K562 (cell line): ENCODE measurements at regions not wholly inside any gene's neighbourhood (a gene's known extent, or its start where the extent isn't known, plus 50 kb on each side); places are given as distances from the start of the nearest gene placed in this dataset.

Experiments
- CBFB ChIP-seq: sonication (generic); formaldehyde crosslinking; IDR thresholded peaks from 2 replicates; pipeline ENCODE4 v1.4.0; 2020; ENCODE audit warnings: mild to moderate bottlenecking, missing genetic modification reagents
- CEBPZ ChIP-seq: fragments of 150-350 bp; IDR thresholded peaks from 2 replicates; pipeline ENCODE4 v1.6.1; 2014; ENCODE audit warnings: low read depth, mild to moderate bottlenecking, low read length, borderline replicate concordance
- CHD7 ChIP-seq: fragments of 200-600 bp; sonication (generic); IDR thresholded peaks from one replicate; pipeline ENCODE4 v1.6.1; 2012; ENCODE audit warnings: mild to moderate bottlenecking, low read depth, low read length, inconsistent platforms
- CREB3 ChIP-seq: fragments of 450-650 bp; conservative IDR thresholded peaks from 2 replicates; pipeline ENCODE4 v1.6.1; 2016; ENCODE audit warnings: missing genetic modification characterization, low read depth, mild to moderate bottlenecking, missing compliant biosample characterization, moderate library complexity
- CREM ChIP-seq: IDR thresholded peaks from 2 replicates; pipeline ENCODE4 v1.6.1; 2014; ENCODE audit warnings: antibody characterized with exemption, low read depth
- EGR1 ChIP-seq: fragments of 450-650 bp; conservative IDR thresholded peaks from 2 replicates; pipeline ENCODE4 v1.6.1; 2017; ENCODE audit warnings: mild to moderate bottlenecking
- FOXK2 ChIP-seq, 2 experiments: fragments of 450-650 bp; IDR thresholded peaks in 1 of 2; conservative IDR thresholded peaks in 1 of 2; 2 replicates each; pipeline ENCODE4 v1.6.1; 2016; ENCODE audit warnings: low read depth in 2 of 2, mild to moderate bottlenecking in 1 of 2
- JUNB ChIP-seq: fragments of 450-650 bp; formaldehyde crosslinking; conservative IDR thresholded peaks from 2 replicates; pipeline ENCODE4 v1.4.0; 2020; ENCODE audit warnings: mild to moderate bottlenecking
- NFIC ChIP-seq: fragments of 450-650 bp; IDR thresholded peaks from 2 replicates; pipeline ENCODE4 v1.6.1; 2017; ENCODE audit warnings: mild to moderate bottlenecking, inconsistent platforms
- PCBP2 ChIP-seq: fragments of 200-400 bp; formaldehyde crosslinking; IDR thresholded peaks from 2 replicates; pipeline ENCODE4 v1.6.1; 2018; ENCODE audit warnings: low read length, low read depth, mild to moderate bottlenecking, moderate library complexity; ENCODE audit not compliant: poor library complexity, severe bottlenecking
- SMARCB1 ChIP-seq: IDR thresholded peaks from 2 replicates; pipeline ENCODE4 v1.6.1; 2011; ENCODE audit warnings: improper control_type of control experiment, low read depth; ENCODE audit not compliant: insufficient read length
- ZNF146 ChIP-seq: IDR thresholded peaks from one replicate; pipeline ENCODE4 v1.6.1; 2018; ENCODE audit warnings: missing compliant biosample characterization; ENCODE audit not compliant: unreplicated experiment

GRCh38 chr9:33703430-33704102, 91.8 kb upstream of the PRSS3 start (continued):
- TF ChIP-seq CEBPZ (no peak), CREB3 (peak; percentile 93), JUNB (CRISPR knock-in tag) (no peak), EGR1 (no peak), SMARCB1 (no peak), CBFB (CRISPR knock-in tag) (no peak), PCBP2 (no peak), NFIC (no peak), ZNF146 (CRISPR knock-in tag) (no peak), CREM (no peak), CHD7 (no peak), FOXK2 (conservative IDR thresholded peaks at IDR 0.05 in 1 of 2, IDR thresholded peaks at IDR 0.05 in 1 of 2; ENCODE audit: low read depth in 2 of 2) (no peak)
